Fibroblast of the conjunctiva (primary cell): ENCODE measurements at regions not wholly inside any gene's neighbourhood (a gene's known extent, or its start where the extent isn't known, plus 50 kb on each side); places are given as distances from the start of the nearest gene placed in this dataset.
"Not testable (repeated sequence)": the region's sequence is repeated elsewhere in the genome, so short reads cannot be mapped to it uniquely, and the experiment has no call there.

ENCODE experiments used
- DNase-seq: peaks from one replicate; pipeline ENCODE4 v3.0.0-alpha.2; 2010; ENCODE audit warnings: low read depth

GRCh38 chr4:67412153-67412712 is 133.1 kb downstream of the CENPC start:
- not testable (repeated sequence) for DNase-seq

- DNase-seq, result no peak
These were observed 142.0 kb downstream of the CENPC start for GRCh38 chr4:67403342-67403741.

- DNase-seq, result no peak
These were observed 143.4 kb downstream of the CENPC start for GRCh38 chr4:67401902-67402301.

- no peak for DNase-seq
These were observed 147.4 kb downstream of the CENPC start for GRCh38 chr4:67397931-67398330.

- DNase-seq, result no peak
These were observed 148.3 kb downstream of the CENPC start for GRCh38 chr4:67397031-67397430.

- no peak for DNase-seq
These were observed 149.3 kb downstream of the CENPC start for GRCh38 chr4:67396008-67396407.

GRCh38 chr4:67394879-67395278 is 150.4 kb downstream of the CENPC start:
- no peak for DNase-seq

- DNase-seq, result peak; percentile 17
These were observed 151.5 kb downstream of the CENPC start for GRCh38 chr4:67393699-67394281.

GRCh38 chr4:67393007-67393406 is 152.3 kb downstream of the CENPC start:
- no peak for DNase-seq

GRCh38 chr4:67381406-67381804 is 163.9 kb downstream of the CENPC start:
- not testable (repeated sequence) for DNase-seq

- not testable (repeated sequence) for DNase-seq
These were observed 164.4 kb downstream of the CENPC start for GRCh38 chr4:67380702-67381405.

GRCh38 chr4:67380154-67380553 is 165.1 kb downstream of the CENPC start:
- DNase-seq, result no peak

GRCh38 chr4:67375291-67375690 is 170.0 kb downstream of the CENPC start:
- no peak for DNase-seq

- DNase-seq, result no peak
These were observed 173.7 kb downstream of the CENPC start for GRCh38 chr4:67371615-67372014.

- no peak for DNase-seq
These were observed 178.9 kb downstream of the CENPC start for GRCh38 chr4:67366311-67366861.

- no peak for DNase-seq
These were observed 179.6 kb downstream of the CENPC start for GRCh38 chr4:67365661-67366245.

- no peak for DNase-seq
These were observed 189.5 kb downstream of the CENPC start for GRCh38 chr4:67355806-67356205.

GRCh38 chr4:67346654-67347053 is 198.6 kb downstream of the CENPC start:
- no peak for DNase-seq

- no peak for DNase-seq
These were observed 200.5 kb downstream of the CENPC start for GRCh38 chr4:67344594-67345380.

GRCh38 chr4:67343199-67343598 is 202.1 kb downstream of the CENPC start:
- no peak for DNase-seq

- DNase-seq, result no peak
These were observed 203.0 kb downstream of the CENPC start for GRCh38 chr4:67342291-67342690.

GRCh38 chr4:67333664-67334063 is 211.6 kb downstream of the CENPC start:
- no peak for DNase-seq
